ENCODE measurements at regions not wholly inside any gene's neighbourhood (a gene's known extent, or its start where the extent isn't known, plus 50 kb on each side); places are given as distances from the start of the nearest gene placed in this dataset.

- Mint-ChIP-seq H3K4me1 (no peaks in the 10 kb centered on the region), H3K27ac (no peak overlapping the region), H3K4me3 (no peak overlapping the region), H3K9me3 (no peaks in the 10 kb centered on the region), H3K36me3 (no peaks in the 10 kb centered on the region), H3K27me3 (peaks cover 32% of the 10 kb centered on the region)
- Histone ChIP-seq H3K9me3 (ENCODE audit: control insufficient read depth in 2 of 2, low read length in 2 of 2) (no peaks in the 10 kb centered on the region), H3K4me3 (ENCODE audit: low read depth, low read length) (no peak overlapping the region), H3K27me3 (ENCODE audit: control insufficient read depth, insufficient read depth, low read length) (peaks cover 8% of the 10 kb centered on the region), H3K36me3 (ENCODE audit: control insufficient read depth, insufficient read depth, low read length) (no peaks in the 10 kb centered on the region), H3K4me1 (ENCODE audit: control insufficient read depth, insufficient read depth, low read length, poor library complexity, severe bottlenecking) (no peaks in the 10 kb centered on the region), H3K27ac (ENCODE audit: insufficient read depth, low read length, poor library complexity, severe bottlenecking) (no peak overlapping the region)
- ATAC-seq (ENCODE audit: low read depth in 2 of 2) (no peak), DNase-seq (no peak)
These were observed 494.1 kb upstream of the MDFIC2 start for GRCh38 chr3:70806556-70806955.

DNA sequence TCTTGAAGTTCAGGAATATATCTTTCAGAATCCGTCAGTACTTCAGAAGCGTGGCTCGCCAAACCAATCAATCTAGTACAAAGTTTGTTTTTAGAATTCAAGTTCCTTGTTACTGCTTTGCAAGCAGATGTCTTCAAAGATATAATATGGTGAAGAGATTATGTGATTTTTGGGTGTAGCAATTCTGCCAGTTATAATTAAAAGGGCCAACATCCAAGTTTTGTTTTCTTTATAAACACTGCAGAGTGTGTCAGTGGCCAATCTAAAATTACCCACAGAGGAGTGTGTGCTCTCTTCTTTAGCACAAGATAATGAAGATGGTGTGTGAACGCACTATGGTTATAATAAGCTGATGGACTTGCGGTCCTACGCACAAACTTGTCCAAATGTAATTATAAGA, 493.6 kb upstream of the MDFIC2 start:
- no peak for ATAC-seq (ENCODE audit: low read depth in 2 of 2)
- H3K27me3 Mint-ChIP-seq: peaks cover 37% of the 10 kb centered on the region
- no peak overlapping the region for H3K4me3 Mint-ChIP-seq

GRCh38 chr3:70805061-70805889, 492.8 kb upstream of the MDFIC2 start:
- H3K4me3 Mint-ChIP-seq: no peak overlapping the region

More for the DNA sequence above, 493.6 kb upstream of the MDFIC2 start:
- H3K27me3 ChIP-seq (ENCODE audit: control insufficient read depth, insufficient read depth, low read length): peaks cover 8% of the 10 kb centered on the region
- H3K27ac ChIP-seq (ENCODE audit: insufficient read depth, low read length, poor library complexity, severe bottlenecking): no peak overlapping the region
- no peaks in the 10 kb centered on the region for H3K36me3 ChIP-seq (ENCODE audit: control insufficient read depth, insufficient read depth, low read length)
- no peak for DNase-seq
- no peaks in the 10 kb centered on the region for H3K4me1 ChIP-seq (ENCODE audit: control insufficient read depth, insufficient read depth, low read length, poor library complexity, severe bottlenecking)
- no peaks in the 10 kb centered on the region for H3K9me3 ChIP-seq (ENCODE audit: control insufficient read depth in 2 of 2, low read length in 2 of 2)
- no peak overlapping the region for H3K27ac Mint-ChIP-seq
- no peaks in the 10 kb centered on the region for H3K9me3 Mint-ChIP-seq
- no peaks in the 10 kb centered on the region for H3K36me3 Mint-ChIP-seq
- no peak overlapping the region for H3K4me3 ChIP-seq (ENCODE audit: low read depth, low read length)
- no peaks in the 10 kb centered on the region for H3K4me1 Mint-ChIP-seq

GRCh38 chr3:70803891-70804290, 491.5 kb upstream of the MDFIC2 start:
- Mint-ChIP-seq H3K36me3 (no peaks in the 10 kb centered on the region), H3K4me1 (no peaks in the 10 kb centered on the region), H3K9me3 (peaks cover 0 to 3% (median 0%) of the 10 kb centered on the region in 7 donors), H3K27ac (no peak overlapping the region), H3K4me3 (no peak overlapping the region), H3K27me3 (peaks cover 47% of the 10 kb centered on the region)
- no peak for ATAC-seq (ENCODE audit: low read depth in 2 of 2)
- no peaks in the 10 kb centered on the region for H3K36me3 ChIP-seq (ENCODE audit: control insufficient read depth, insufficient read depth, low read length)
- H3K27me3 ChIP-seq (ENCODE audit: control insufficient read depth, insufficient read depth, low read length): peaks cover 8% of the 10 kb centered on the region
- no peak overlapping the region for H3K4me3 ChIP-seq (ENCODE audit: low read depth, low read length)
- H3K9me3 ChIP-seq (ENCODE audit: control insufficient read depth in 2 of 2, low read length in 2 of 2): no peaks in the 10 kb centered on the region
- H3K27ac ChIP-seq (ENCODE audit: insufficient read depth, low read length, poor library complexity, severe bottlenecking): no peak overlapping the region
- no peaks in the 10 kb centered on the region for H3K4me1 ChIP-seq (ENCODE audit: control insufficient read depth, insufficient read depth, low read length, poor library complexity, severe bottlenecking)
- DNase-seq: no peak

More at GRCh38 chr3:70805061-70805889, 492.8 kb upstream of the MDFIC2 start:
- H3K27ac Mint-ChIP-seq: no peak overlapping the region
- H3K27me3 Mint-ChIP-seq: peaks cover 40% of the 10 kb centered on the region
- H3K36me3 Mint-ChIP-seq: no peaks in the 10 kb centered on the region
- Histone ChIP-seq H3K9me3 (ENCODE audit: control insufficient read depth in 2 of 2, low read length in 2 of 2) (no peaks in the 10 kb centered on the region), H3K36me3 (ENCODE audit: control insufficient read depth, insufficient read depth, low read length) (no peaks in the 10 kb centered on the region), H3K4me1 (ENCODE audit: control insufficient read depth, insufficient read depth, low read length, poor library complexity, severe bottlenecking) (no peaks in the 10 kb centered on the region), H3K27me3 (ENCODE audit: control insufficient read depth, insufficient read depth, low read length) (peaks cover 8% of the 10 kb centered on the region), H3K27ac (ENCODE audit: insufficient read depth, low read length, poor library complexity, severe bottlenecking) (no peak overlapping the region), H3K4me3 (ENCODE audit: low read depth, low read length) (no peak overlapping the region)
- no peaks in the 10 kb centered on the region for H3K4me1 Mint-ChIP-seq
- ATAC-seq (ENCODE audit: low read depth in 2 of 2) (no peak), DNase-seq (no peak)
- H3K9me3 Mint-ChIP-seq: no peaks in the 10 kb centered on the region

DNA sequence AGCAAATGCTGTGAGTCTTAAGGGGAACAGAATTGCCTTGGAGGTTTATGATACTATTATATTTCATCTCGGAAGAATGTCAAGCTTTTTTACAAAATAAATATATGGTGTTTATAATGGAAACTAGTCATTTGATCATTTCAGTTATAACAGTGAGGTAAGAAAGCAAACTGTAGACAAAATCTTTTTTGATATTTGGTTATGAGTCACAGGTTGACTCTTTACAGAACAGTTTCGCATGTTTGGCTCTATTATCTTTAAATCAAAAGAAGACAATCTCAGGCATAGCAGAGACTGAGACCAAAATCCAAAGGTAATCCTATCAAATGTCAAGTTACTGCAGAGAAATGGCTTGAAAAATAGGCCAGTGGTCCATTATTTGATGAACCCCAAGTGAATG, 490.9 kb upstream of the MDFIC2 start:
- Mint-ChIP-seq H3K4me1 (no peaks in the 10 kb centered on the region), H3K4me3 (no peak overlapping the region), H3K27me3 (peaks cover 47% of the 10 kb centered on the region), H3K9me3 (peaks cover 0 to 3% (median 0%) of the 10 kb centered on the region in 7 donors), H3K27ac (no peak overlapping the region), H3K36me3 (no peaks in the 10 kb centered on the region)
- H3K9me3 ChIP-seq (ENCODE audit: control insufficient read depth in 2 of 2, low read length in 2 of 2): no peaks in the 10 kb centered on the region
- H3K27me3 ChIP-seq (ENCODE audit: control insufficient read depth, insufficient read depth, low read length): peaks cover 8% of the 10 kb centered on the region
- no peaks in the 10 kb centered on the region for H3K36me3 ChIP-seq (ENCODE audit: control insufficient read depth, insufficient read depth, low read length)
- H3K27ac ChIP-seq (ENCODE audit: insufficient read depth, low read length, poor library complexity, severe bottlenecking): no peak overlapping the region
- no peak overlapping the region for H3K4me3 ChIP-seq (ENCODE audit: low read depth, low read length)
- no peak for ATAC-seq (ENCODE audit: low read depth in 2 of 2)
- no peaks in the 10 kb centered on the region for H3K4me1 ChIP-seq (ENCODE audit: control insufficient read depth, insufficient read depth, low read length, poor library complexity, severe bottlenecking)
- no peak for DNase-seq

DNA sequence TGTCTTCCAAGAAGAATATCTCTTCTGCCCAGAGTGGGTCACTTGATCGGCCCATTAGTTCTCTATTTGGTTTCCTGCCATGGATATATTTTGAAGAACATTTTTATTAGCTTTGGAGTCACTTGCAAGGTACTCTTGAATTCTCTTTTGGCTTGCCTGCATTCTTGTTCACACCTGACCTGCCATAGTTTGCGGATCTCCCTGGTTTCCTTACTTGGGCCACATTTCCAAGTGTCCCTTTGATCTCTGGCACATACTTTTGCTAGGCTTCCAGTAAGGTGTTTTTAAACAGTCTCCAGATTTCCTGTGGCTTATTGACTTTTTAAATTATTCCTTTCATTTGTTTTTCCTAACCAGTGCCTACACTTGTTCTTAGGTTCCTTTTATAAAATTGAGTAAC, 488.5 kb upstream of the MDFIC2 start:
- no peak overlapping the region for H3K4me3 ChIP-seq (ENCODE audit: low read depth, low read length)
- H3K27ac ChIP-seq (ENCODE audit: insufficient read depth, low read length, poor library complexity, severe bottlenecking): no peak overlapping the region
- Mint-ChIP-seq H3K9me3 (peaks cover 0 to 3% (median 0%) of the 10 kb centered on the region in 7 donors), H3K36me3 (no peaks in the 10 kb centered on the region), H3K27me3 (peaks cover 40% of the 10 kb centered on the region), H3K4me1 (no peaks in the 10 kb centered on the region), H3K4me3 (no peak overlapping the region), H3K27ac (no peak overlapping the region)
- ATAC-seq (ENCODE audit: low read depth in 2 of 2): no peak
- peaks cover 6% of the 10 kb centered on the region for H3K27me3 ChIP-seq (ENCODE audit: control insufficient read depth, insufficient read depth, low read length)
- no peaks in the 10 kb centered on the region for H3K36me3 ChIP-seq (ENCODE audit: control insufficient read depth, insufficient read depth, low read length)
- DNase-seq: no peak
- no peaks in the 10 kb centered on the region for H3K4me1 ChIP-seq (ENCODE audit: control insufficient read depth, insufficient read depth, low read length, poor library complexity, severe bottlenecking)
- no peaks in the 10 kb centered on the region for H3K9me3 ChIP-seq (ENCODE audit: control insufficient read depth in 2 of 2, low read length in 2 of 2)

- Mint-ChIP-seq H3K36me3 (no peaks in the 10 kb centered on the region), H3K4me1 (no peaks in the 10 kb centered on the region), H3K9me3 (peaks cover 0 to 6% (median 0%) of the 10 kb centered on the region in 7 donors), H3K27ac (no peak overlapping the region), H3K27me3 (peaks cover 4% of the 10 kb centered on the region), H3K4me3 (no peak overlapping the region)
- DNase-seq (no peak), ATAC-seq (ENCODE audit: low read depth in 2 of 2) (no peak)
- Histone ChIP-seq H3K36me3 (ENCODE audit: control insufficient read depth, insufficient read depth, low read length) (no peaks in the 10 kb centered on the region), H3K4me3 (ENCODE audit: low read depth, low read length) (no peak overlapping the region), H3K4me1 (ENCODE audit: control insufficient read depth, insufficient read depth, low read length, poor library complexity, severe bottlenecking) (no peaks in the 10 kb centered on the region), H3K27me3 (ENCODE audit: control insufficient read depth, insufficient read depth, low read length) (peaks cover 2% of the 10 kb centered on the region), H3K9me3 (ENCODE audit: control insufficient read depth in 2 of 2, low read length in 2 of 2) (no peaks in the 10 kb centered on the region), H3K27ac (ENCODE audit: insufficient read depth, low read length, poor library complexity, severe bottlenecking) (no peak overlapping the region)
These were observed 477.4 kb upstream of the MDFIC2 start for GRCh38 chr3:70789878-70790277.

DNA sequence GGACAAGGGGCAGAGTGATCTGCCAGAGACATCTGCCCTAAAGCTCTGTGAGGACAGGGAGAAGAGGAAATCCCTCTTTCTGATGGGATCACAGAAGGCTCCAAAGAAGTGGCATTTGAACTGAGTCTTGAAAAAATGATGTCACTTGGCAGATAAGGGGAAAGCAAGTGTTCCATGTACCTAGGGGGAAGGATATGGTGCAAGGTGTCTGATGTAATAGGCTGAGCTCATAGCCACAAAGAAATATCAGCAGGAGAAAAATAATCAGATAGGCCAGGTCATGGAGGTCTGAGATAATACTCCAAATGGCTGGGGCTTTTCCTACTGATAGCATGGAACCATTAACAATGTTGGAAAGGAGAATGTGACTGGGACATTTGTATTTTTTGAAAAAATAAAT, 468.4 kb upstream of the MDFIC2 start:
- H3K9me3 Mint-ChIP-seq: peaks cover 0 to 9% (median 2%) of the 10 kb centered on the region in 7 donors
- no peaks in the 10 kb centered on the region for H3K36me3 Mint-ChIP-seq
- Histone ChIP-seq H3K9me3 (ENCODE audit: control insufficient read depth in 2 of 2, low read length in 2 of 2) (no peaks in the 10 kb centered on the region), H3K4me1 (ENCODE audit: control insufficient read depth, insufficient read depth, low read length, poor library complexity, severe bottlenecking) (no peaks in the 10 kb centered on the region), H3K4me3 (ENCODE audit: low read depth, low read length) (no peak overlapping the region), H3K36me3 (ENCODE audit: control insufficient read depth, insufficient read depth, low read length) (no peaks in the 10 kb centered on the region), H3K27me3 (ENCODE audit: control insufficient read depth, insufficient read depth, low read length) (peaks cover 7% of the 10 kb centered on the region), H3K27ac (ENCODE audit: insufficient read depth, low read length, poor library complexity, severe bottlenecking) (no peak overlapping the region)
- no peak overlapping the region for H3K27ac Mint-ChIP-seq
- no peak overlapping the region for H3K4me3 Mint-ChIP-seq
- peaks cover 12% of the 10 kb centered on the region for H3K27me3 Mint-ChIP-seq
- DNase-seq (no peak), ATAC-seq (ENCODE audit: low read depth in 2 of 2) (no peak)
- no peaks in the 10 kb centered on the region for H3K4me1 Mint-ChIP-seq

Data from CD4-positive, CD25-positive, alpha-beta regulatory T cell (primary cell).